HFF-Myc (cell line): ENCODE measurements at regions not wholly inside any gene's neighbourhood (a gene's known extent, or its start where the extent isn't known, plus 50 kb on each side); places are given as distances from the start of the nearest gene placed in this dataset.

Experiments
- DNase-seq: peaks from one replicate; pipeline ENCODE4 v3.0.0-alpha.2; 2011; ENCODE audit warnings: low read depth; ENCODE audit errors: extremely low read depth
- H3K4me3 ChIP-seq: replicated peaks from 2 replicates; pipeline ENCODE4 v1.5.1; 2011; ENCODE audit warnings: low read depth, mild to moderate bottlenecking, control low read depth, low read length
- CTCF ChIP-seq: IDR thresholded peaks from 2 replicates; pipeline ENCODE4 v1.5.1; 2012; ENCODE audit warnings: mild to moderate bottlenecking, low read depth, low read length, control low read depth; ENCODE audit errors: missing control alignments

- peak; percentile 0 for DNase-seq
- H3K4me3 ChIP-seq = no peak overlapping the region
- TF ChIP-seq CTCF = no peak
Observed at GRCh38 chr13:103354171-103354570, 288.0 kb upstream of the SLC10A2 start.

GRCh38 chr13:103351035-103351828, 285.0 kb upstream of the SLC10A2 start:
- no peak for TF ChIP-seq CTCF
- H3K4me3 ChIP-seq = no peak overlapping the region
- no peak for DNase-seq

GRCh38 chr13:103350147-103350546, 283.9 kb upstream of the SLC10A2 start:
- DNase-seq = no peak
- TF ChIP-seq CTCF = no peak
- no peak overlapping the region for H3K4me3 ChIP-seq

GRCh38 chr13:103349211-103349980, 283.2 kb upstream of the SLC10A2 start:
- no peak for DNase-seq
- TF ChIP-seq CTCF = no peak
- H3K4me3 ChIP-seq = no peak overlapping the region

- no peak for TF ChIP-seq CTCF
- H3K4me3 ChIP-seq = no peak overlapping the region
- DNase-seq = no peak
Observed at GRCh38 chr13:103335241-103335640, 269.0 kb upstream of the SLC10A2 start.

- TF ChIP-seq CTCF = no peak
- no peak overlapping the region for H3K4me3 ChIP-seq
- DNase-seq = no peak
Observed at GRCh38 chr13:103331924-103332323, 265.7 kb upstream of the SLC10A2 start.

- TF ChIP-seq CTCF = no peak
- DNase-seq = no peak
- no peak overlapping the region for H3K4me3 ChIP-seq
Observed at GRCh38 chr13:103328899-103329298, 262.7 kb upstream of the SLC10A2 start.
